NCI-H748 (cell line): ENCODE measurements at regions not wholly inside any gene's neighbourhood (a gene's known extent, or its start where the extent isn't known, plus 50 kb on each side); places are given as distances from the start of the nearest gene placed in this dataset.

Source experiments
- DNase-seq: peaks from one replicate; lab custom pipeline; 2025; ENCODE audit not compliant: unreplicated experiment; lab: John Stamatoyannopoulos, UW

DNA sequence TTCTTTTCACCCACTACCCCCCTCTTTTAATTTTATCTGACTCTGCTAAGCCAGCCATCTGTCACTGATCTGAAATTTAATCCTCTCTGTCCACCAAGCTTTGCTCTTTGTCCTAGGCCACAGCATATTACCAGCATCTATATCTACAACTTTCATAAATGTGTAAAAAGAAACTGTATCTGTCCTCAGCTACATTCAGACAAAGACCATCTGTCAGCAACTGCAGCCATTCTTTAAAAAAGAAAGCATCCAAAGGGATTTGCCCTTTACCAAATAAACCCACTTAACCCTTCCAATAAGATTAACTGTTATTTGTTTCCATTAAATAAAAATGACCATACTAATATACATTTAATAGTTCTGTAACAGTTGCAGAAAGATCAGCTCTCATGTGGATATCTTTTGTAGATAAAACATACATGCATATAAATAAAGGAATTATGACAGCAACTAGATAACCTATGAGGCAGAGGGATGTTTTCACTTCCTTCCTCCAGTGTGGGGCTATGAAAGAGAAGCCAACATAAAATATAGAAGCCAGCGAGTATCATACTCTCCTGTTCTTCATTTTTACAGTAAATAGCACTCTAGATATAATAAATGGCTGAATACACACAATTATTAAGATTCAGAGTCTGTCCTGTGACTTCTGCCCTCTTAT, 602.5 kb upstream of the SALL1 start:
- DNase-seq, result peak; percentile 4

DNA sequence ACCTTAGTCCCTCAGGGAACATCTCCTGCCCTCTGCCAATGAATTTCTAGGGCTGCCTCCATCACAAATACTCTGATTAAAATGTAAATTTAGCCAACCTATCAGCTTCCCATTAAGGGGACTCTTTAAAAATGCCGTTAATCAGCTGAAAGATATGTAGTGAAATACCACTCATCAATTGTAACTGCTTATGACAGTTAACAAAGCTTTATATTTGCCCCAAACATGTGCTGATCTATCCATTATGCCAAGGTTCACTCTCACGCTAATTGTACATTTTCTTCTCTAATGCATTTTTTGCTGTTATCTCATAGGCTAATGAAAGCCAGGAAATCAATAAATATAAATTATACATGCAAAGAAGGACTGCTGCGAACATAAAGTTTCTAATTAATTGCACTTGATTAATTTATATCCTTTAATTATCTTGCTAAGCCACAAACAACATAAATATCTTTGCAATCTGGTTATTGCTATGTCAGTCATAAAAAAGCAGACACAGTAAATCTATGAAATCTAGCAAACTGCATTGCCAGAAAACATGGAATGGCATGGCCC, 601.4 kb upstream of the SALL1 start:
- no peak for DNase-seq

- peak; percentile 24 for DNase-seq
Measured at GRCh38 chr16:51747329-51747728, 596.3 kb upstream of the SALL1 start.

GRCh38 chr16:51734220-51734619, 583.1 kb upstream of the SALL1 start:
- peak; percentile 85 for DNase-seq

- no peak for DNase-seq
Measured at GRCh38 chr16:51733181-51733580, 582.1 kb upstream of the SALL1 start.

- DNase-seq, result peak; percentile 80
Measured at GRCh38 chr16:51731160-51731559, 580.1 kb upstream of the SALL1 start.

DNA sequence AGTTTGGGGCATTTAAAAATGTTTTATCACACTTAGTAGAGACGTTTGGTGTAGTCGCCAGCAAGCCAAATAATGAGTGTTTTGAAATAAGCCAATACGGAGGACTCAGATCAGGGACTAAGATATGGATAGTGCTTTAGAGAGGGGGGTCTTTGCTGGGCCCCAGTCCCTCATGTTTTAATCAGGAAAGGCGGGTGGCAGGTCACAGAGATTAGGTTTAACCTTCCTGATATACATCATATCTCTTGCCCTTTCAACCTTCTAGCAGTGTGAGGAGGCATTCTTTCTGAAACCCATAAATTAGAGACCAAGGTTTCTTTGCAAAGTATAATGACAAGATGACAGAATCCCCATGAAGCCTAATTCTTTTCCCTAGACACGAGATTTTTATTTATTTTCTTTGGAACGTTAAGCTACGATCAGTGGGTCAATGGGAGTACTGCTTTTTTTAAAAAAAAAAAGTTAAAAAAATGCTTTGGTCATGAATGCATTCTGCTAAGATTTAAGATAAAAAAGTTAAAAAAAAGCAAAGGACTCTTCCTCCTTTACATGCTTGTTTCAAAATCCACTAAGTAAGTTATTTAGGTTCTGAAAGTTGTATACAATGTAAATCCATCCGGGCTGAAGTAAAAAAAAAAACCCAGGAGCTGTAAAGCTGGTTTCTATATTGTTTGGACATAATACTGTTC, 572.1 kb upstream of the SALL1 start:
- DNase-seq, result peak; percentile 25

GRCh38 chr16:51722467-51722866, 571.4 kb upstream of the SALL1 start:
- no peak for DNase-seq

GRCh38 chr16:51719376-51719775, 568.3 kb upstream of the SALL1 start:
- peak; percentile 5 for DNase-seq

- no peak for DNase-seq
Measured at GRCh38 chr16:51716195-51716594, 565.1 kb upstream of the SALL1 start.

GRCh38 chr16:51713502-51713901, 562.4 kb upstream of the SALL1 start:
- no peak for DNase-seq

GRCh38 chr16:51710905-51711563, 560.0 kb upstream of the SALL1 start:
- DNase-seq, result no peak

DNA sequence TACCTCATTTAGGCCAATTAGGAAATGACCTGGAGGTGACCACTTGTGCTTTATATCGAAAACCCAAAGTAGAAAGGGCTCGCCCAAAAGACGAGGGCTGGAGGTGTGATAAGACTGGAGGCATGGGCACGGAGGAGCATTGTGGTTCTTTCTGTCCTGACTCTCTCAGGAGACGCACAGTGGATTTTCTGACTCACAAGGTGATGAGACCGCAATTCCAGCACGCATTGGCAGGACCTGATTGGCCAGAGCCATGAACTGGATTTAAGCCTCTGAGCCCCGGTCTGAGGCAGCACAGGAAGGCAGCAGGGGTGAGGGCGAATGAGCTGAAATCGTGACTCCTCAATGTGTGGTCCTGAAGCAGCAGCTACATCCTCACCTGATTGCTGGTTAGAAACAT, 559.1 kb upstream of the SALL1 start:
- DNase-seq, result no peak

- no peak for DNase-seq
Measured at GRCh38 chr16:51708861-51709260, 557.8 kb upstream of the SALL1 start.

DNA sequence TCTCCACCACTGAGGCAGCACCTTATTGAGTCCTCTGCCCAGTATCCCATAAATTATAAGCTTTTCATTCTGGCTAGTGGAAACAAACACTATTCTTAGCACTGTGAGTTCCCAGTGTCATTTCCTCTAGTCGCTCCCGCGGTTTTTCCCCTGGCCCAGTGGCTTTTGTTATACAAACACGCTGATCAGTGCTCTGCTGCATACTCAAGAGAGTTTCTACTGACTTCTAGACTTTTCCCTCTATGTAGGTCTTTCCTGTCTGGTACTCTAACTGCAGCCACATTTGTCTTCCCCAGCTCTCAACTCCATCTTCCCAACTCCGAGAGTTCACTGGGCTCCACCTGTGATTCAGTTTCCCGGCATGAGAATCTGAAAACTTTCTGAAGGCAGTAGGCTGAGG, 556.6 kb upstream of the SALL1 start:
- no peak for DNase-seq

DNA sequence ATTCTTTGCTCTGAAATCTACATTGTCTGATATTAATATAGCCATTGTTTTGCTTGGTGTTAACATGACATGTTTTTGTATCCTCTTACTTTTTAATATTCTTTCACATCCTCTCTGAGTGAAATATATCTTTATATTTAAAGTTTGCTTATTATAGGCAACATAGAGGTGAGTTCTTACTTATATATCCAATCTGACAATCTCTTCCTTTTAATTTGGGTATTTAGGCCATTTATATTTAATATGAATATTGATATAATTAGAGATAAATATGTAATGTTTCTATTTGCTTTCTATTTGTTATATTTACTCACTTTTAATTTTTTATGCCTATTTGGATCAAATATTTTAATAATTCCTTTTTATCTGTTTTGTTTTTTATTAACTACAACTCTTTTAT, 554.1 kb upstream of the SALL1 start:
- DNase-seq, result no peak

DNA sequence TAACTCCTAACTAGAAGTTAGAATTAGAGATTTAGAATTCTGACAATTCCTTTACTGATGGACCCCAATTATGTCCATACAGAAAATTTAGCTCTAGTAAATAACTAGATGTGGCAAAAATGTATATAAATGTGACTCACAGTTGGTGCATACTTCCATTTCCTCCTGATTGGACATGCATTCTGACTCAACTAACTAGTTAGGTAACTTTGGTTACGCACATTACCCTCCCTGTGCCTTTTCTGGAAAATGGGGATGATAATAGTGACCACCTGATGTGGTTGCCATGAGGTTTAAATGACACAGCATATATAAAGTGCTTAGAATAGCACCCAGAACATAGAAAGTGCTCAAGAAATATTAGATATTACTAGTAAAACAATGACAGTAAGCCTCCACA, 550.0 kb upstream of the SALL1 start:
- no peak for DNase-seq

DNA sequence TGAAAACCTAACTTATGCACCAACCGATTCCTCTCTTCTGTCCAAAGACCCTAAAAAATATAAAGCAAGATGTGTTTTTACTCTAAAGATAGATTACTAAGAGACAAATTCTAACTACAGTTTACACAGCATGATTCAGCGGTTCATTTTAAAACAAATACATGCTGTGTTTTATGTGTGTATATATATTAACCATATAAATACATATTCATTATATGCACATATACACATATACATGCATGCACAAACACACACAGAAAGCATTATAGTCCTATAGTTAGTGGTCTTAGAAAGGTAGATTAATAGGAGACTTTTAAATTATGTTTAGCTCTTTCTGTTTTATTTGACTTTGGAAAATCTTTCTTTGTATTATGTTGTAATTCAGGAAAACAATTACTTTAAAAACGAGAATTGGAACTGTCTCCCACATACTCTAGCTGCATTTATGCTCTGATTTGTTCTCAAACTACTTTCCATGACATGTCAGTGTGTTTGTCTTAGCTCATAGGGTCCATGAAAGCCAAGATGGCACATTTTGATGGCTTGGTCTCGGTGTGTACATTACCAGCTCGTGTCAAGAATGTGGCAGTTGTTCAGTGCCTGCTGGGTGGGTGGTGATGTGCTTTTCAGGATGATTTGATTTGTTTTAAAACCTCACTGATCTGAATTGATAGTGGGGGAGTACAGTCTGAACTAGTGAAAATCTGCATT, 548.8 kb upstream of the SALL1 start:
- DNase-seq, result no peak

DNA sequence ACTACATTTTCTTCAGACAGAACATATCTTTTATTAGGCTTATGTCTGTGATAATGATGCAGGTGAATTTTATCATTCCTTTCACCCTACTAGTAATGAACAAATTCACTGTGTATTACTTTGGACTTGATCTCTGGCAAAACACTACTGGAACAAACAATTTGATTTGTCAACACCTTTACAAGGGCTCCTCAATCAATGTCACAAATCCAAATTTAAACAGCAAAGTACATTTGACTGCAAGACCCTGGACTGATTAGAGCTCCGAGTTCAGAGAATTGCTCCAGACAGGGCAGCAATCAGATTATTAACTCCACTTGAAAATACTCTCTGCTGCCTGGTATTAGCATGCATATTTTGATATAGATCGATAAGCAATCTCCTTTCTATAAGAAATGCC, 547.6 kb upstream of the SALL1 start:
- no peak for DNase-seq

- DNase-seq, result no peak
Measured at GRCh38 chr16:51697454-51697853, 546.4 kb upstream of the SALL1 start.

GRCh38 chr16:51696376-51696775, 545.3 kb upstream of the SALL1 start:
- no peak for DNase-seq
